LNCAP (cell line): ENCODE measurements at regions not wholly inside any gene's neighbourhood (a gene's known extent, or its start where the extent isn't known, plus 50 kb on each side); places are given as distances from the start of the nearest gene placed in this dataset.

ENCODE experiments used
- CTCF ChIP-seq: fragments of 450-650 bp; IDR thresholded peaks from 2 replicates; pipeline ENCODE4 v1.5.1; 2017; ENCODE audit warnings: mild to moderate bottlenecking

GRCh38 chr6:53433951-53434285 lies 85.2 kb upstream of the ELOVL5 start:
- no peak for TF ChIP-seq CTCF

- no peak for TF ChIP-seq CTCF
These were observed 84.7 kb upstream of the ELOVL5 start for GRCh38 chr6:53433261-53433950.

- TF ChIP-seq CTCF: no peak
These were observed 83.8 kb upstream of the ELOVL5 start for GRCh38 chr6:53432318-53433161.

GRCh38 chr6:53431704-53432103 lies 83.0 kb upstream of the ELOVL5 start:
- no peak for TF ChIP-seq CTCF

- TF ChIP-seq CTCF: no peak
These were observed 80.7 kb upstream of the ELOVL5 start for GRCh38 chr6:53429401-53429800.

- no peak for TF ChIP-seq CTCF
These were observed 80.1 kb upstream of the ELOVL5 start for GRCh38 chr6:53428886-53429285.

- TF ChIP-seq CTCF: no peak
These were observed 78.0 kb upstream of the ELOVL5 start for GRCh38 chr6:53426667-53427270.
